Endothelial cell of umbilical vein (primary cell): ENCODE measurements at regions not wholly inside any gene's neighbourhood (a gene's known extent, or its start where the extent isn't known, plus 50 kb on each side); places are given as distances from the start of the nearest gene placed in this dataset.

ENCODE experiments used
- EZH2 ChIP-seq: IDR thresholded peaks from 2 replicates; pipeline ENCODE4 v1.6.1; 2012; ENCODE audit warnings: borderline replicate concordance, low read depth, mild to moderate bottlenecking, moderate library complexity, low read length, inconsistent platforms; ENCODE audit not compliant: severe bottlenecking
- JUN ChIP-seq: IDR thresholded peaks from 2 replicates; pipeline ENCODE4 v1.6.1; 2011; ENCODE audit warnings: borderline replicate concordance, low read depth; ENCODE audit not compliant: insufficient read length, insufficient read depth
- MYC ChIP-seq: IDR thresholded peaks from one replicate; pipeline ENCODE4 v1.6.1; 2011; ENCODE audit warnings: mild to moderate bottlenecking, low read depth, low read length
- POLR2A ChIP-seq: IDR thresholded peaks from 2 replicates; pipeline ENCODE4 v1.6.1; 2012; ENCODE audit warnings: low read depth, mild to moderate bottlenecking, control low read depth, low read length
- POLR2AphosphoS5 ChIP-seq: IDR thresholded peaks from 2 replicates; pipeline ENCODE4 v1.6.1; 2012; ENCODE audit warnings: low read depth, mild to moderate bottlenecking, control low read depth, low read length, moderate library complexity; ENCODE audit not compliant: insufficient read depth
- TF ChIP-seq, protein P1 (sequence below), 2 donors: IDR thresholded peaks; 1 replicate in 1 of 2; 2 replicates in 1 of 2; pipeline ENCODE4 v1.5.1; 2011; ENCODE audit warnings: low read length in 2 of 2, mild to moderate bottlenecking in 2 of 2, moderate library complexity in 2 of 2, control low read depth in 1 of 2, inconsistent platforms in 1 of 2, low read depth in 1 of 2; ENCODE audit not compliant: insufficient read depth in 1 of 2; ENCODE audit errors: extremely low read depth in 1 of 2
- TF ChIP-seq, protein P2 (sequence below): IDR thresholded peaks from 2 replicates; pipeline ENCODE4 v1.6.1; 2011; ENCODE audit not compliant: insufficient read depth, insufficient read length

DNA sequence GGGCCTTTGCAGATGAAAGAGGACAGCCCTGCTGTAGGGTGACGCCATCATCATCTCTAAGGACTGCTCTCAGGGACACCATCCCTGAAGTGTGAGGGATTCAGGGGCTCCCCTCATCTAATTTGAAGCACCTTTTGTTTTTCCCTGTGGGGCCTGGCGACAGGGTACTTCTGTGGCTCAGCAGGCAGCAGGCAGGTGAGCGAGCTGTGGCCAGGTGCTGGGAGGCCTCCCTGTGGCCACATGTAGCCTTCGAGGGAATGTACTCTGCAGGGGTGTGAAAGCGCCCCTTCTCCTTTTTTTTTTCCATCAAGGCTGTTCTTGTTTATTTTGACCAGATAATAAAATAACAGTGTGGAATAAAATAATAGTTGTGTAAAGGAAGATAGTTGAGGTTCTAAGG is 118.2 kb upstream of the DPP6 start:
- TF ChIP-seq, protein P1, sequence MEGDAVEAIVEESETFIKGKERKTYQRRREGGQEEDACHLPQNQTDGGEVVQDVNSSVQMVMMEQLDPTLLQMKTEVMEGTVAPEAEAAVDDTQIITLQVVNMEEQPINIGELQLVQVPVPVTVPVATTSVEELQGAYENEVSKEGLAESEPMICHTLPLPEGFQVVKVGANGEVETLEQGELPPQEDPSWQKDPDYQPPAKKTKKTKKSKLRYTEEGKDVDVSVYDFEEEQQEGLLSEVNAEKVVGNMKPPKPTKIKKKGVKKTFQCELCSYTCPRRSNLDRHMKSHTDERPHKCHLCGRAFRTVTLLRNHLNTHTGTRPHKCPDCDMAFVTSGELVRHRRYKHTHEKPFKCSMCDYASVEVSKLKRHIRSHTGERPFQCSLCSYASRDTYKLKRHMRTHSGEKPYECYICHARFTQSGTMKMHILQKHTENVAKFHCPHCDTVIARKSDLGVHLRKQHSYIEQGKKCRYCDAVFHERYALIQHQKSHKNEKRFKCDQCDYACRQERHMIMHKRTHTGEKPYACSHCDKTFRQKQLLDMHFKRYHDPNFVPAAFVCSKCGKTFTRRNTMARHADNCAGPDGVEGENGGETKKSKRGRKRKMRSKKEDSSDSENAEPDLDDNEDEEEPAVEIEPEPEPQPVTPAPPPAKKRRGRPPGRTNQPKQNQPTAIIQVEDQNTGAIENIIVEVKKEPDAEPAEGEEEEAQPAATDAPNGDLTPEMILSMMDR (IDR thresholded peaks at IDR 0.05; ENCODE audit: extremely low read depth in 1 of 2, insufficient read depth in 1 of 2, low read depth in 1 of 2, low read length in 2 of 2): no peak
- TF ChIP-seq POLR2AphosphoS5: no peak
- TF ChIP-seq POLR2A: no peak
- TF ChIP-seq JUN: no peak
- TF ChIP-seq, protein P2, sequence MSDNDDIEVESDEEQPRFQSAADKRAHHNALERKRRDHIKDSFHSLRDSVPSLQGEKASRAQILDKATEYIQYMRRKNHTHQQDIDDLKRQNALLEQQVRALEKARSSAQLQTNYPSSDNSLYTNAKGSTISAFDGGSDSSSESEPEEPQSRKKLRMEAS: no peak
- no peak for TF ChIP-seq MYC
- TF ChIP-seq EZH2: no peak
